GM12878 (cell line): ENCODE measurements at regions not wholly inside any gene's neighbourhood (a gene's known extent, or its start where the extent isn't known, plus 50 kb on each side); places are given as distances from the start of the nearest gene placed in this dataset.

Experiments used
- ATAC-seq: fragments of 200-7000 bp; cut with Tn5 transposase; 3 replicates; pipeline ENCODE4 v1.9.1; 2020; ENCODE audit warnings: mild to moderate bottlenecking, moderate library complexity
- BruUV-seq: library from RNA; stranded (reverse); fragments of 400-500 nt; replicated peaks from 2 replicates; lab custom pipeline; 2021; lab: Mats Ljungman, UMichigan
- CTCF ChIA-PET: fragments of 300-600 bp; sonication (Branson Sonifier 250); formaldehyde crosslinking; extraction: SDS; loops from one replicate; lab custom pipeline; 2021; ENCODE audit warnings: inconsistent platforms; lab: Yijun Ruan, JAX
- POLR2A ChIA-PET: fragments of 350-600 bp; formaldehyde crosslinking; extraction: SDS; loops from one replicate; lab custom pipeline; 2021; ENCODE audit warnings: inconsistent platforms; lab: Charles Lee
- RAD21 ChIA-PET: fragments of 300-600 bp; sonication (Branson Sonifier 250); formaldehyde crosslinking; loops from one replicate; lab custom pipeline; 2023; ENCODE audit warnings: antibody characterized with exemption; ENCODE audit not compliant: unreplicated experiment; lab: Charles Lee
- SMC1A ChIA-PET: fragments of 300-600 bp; sonication (Branson Sonifier 250); formaldehyde crosslinking; loops from one replicate; lab custom pipeline; 2023; ENCODE audit not compliant: unreplicated experiment, uncharacterized antibody; lab: Charles Lee
- DNase-seq: peaks from one replicate; pipeline ENCODE4 v3.0.0-alpha.2; 2011; ENCODE audit warnings: low read depth, low spot score
- FAIRE-seq: peaks from 3 replicates; lab custom pipeline; 2011; peaks lifted over from hg19 to GRCh38; lab: Jason Lieb, UNC
- H2AFZ ChIP-seq: 2 replicates; pipeline ENCODE4 v1.6.0; 2011; ENCODE audit warnings: low read depth, low read length, control low read depth; ENCODE audit not compliant: control insufficient read depth
- H3K27ac ChIP-seq: 2 replicates; pipeline ENCODE4 v1.5.1; 2011; ENCODE audit warnings: control low read depth; ENCODE audit not compliant: control insufficient read depth, insufficient read depth
- H3K27me3 ChIP-seq, 2 experiments: replicated peaks in 1 of 2; 2 replicates each; pipeline versions ENCODE4 v1.6.0 to v1.6.1; 2011; ENCODE audit warnings: low read length in 1 of 2; ENCODE audit not compliant: control insufficient read depth in 2 of 2, insufficient read depth in 2 of 2
- H3K36me3 ChIP-seq, 2 experiments: 2 replicates each; pipeline ENCODE4 v1.5.1; 2011; ENCODE audit warnings: low read length in 1 of 2; ENCODE audit not compliant: control insufficient read depth in 2 of 2, insufficient read depth in 2 of 2
- H3K4me1 ChIP-seq: 2 replicates; pipeline ENCODE4 v1.6.1; 2011; ENCODE audit warnings: mild to moderate bottlenecking, low read length, moderate library complexity, mixed read lengths; ENCODE audit not compliant: control insufficient read depth, insufficient read depth
- H3K4me2 ChIP-seq: 2 replicates; pipeline ENCODE4 v1.6.0; 2011; ENCODE audit warnings: control low read depth; ENCODE audit not compliant: control insufficient read depth, insufficient read depth
- H3K4me3 ChIP-seq: fragments of 200-600 bp; sonication (generic); 2 replicates; pipeline ENCODE4 v1.5.1; 2016
- H3K79me2 ChIP-seq: 2 replicates; pipeline ENCODE4 v1.6.0; 2011; ENCODE audit warnings: low read length; ENCODE audit not compliant: control insufficient read depth, insufficient read depth
- H3K9ac ChIP-seq: 2 replicates; pipeline ENCODE4 v1.8.0; 2011; ENCODE audit warnings: low read length, control low read depth, mixed read lengths; ENCODE audit not compliant: control insufficient read depth, insufficient read depth
- H3K9me3 ChIP-seq: replicated peaks from 3 replicates; pipeline ENCODE4 v1.5.1; 2011; ENCODE audit warnings: mild to moderate bottlenecking, low read length; ENCODE audit not compliant: control insufficient read depth, insufficient read depth
- H4K20me1 ChIP-seq: 2 replicates; pipeline ENCODE4 v1.6.0; 2011; ENCODE audit not compliant: control insufficient read depth, insufficient read depth
- ASH2L ChIP-seq: fragments of 300-600, 200-600 bp; sonication (generic); IDR thresholded peaks from 2 replicates; pipeline ENCODE4 v1.6.1; 2017; ENCODE audit warnings: low read depth, mild to moderate bottlenecking, borderline replicate concordance
- BMI1 ChIP-seq: fragments of 450-650 bp; IDR thresholded peaks from 2 replicates; pipeline ENCODE4 v1.6.1; 2016; ENCODE audit warnings: mild to moderate bottlenecking, moderate library complexity, borderline replicate concordance
- CEBPB ChIP-seq, 2 experiments: fragments of 150-350 bp in 1 of 2; IDR thresholded peaks; 2 replicates each; pipeline ENCODE4 v1.6.1; 2012 to 2014; ENCODE audit warnings: low read depth in 2 of 2, low read length in 2 of 2, borderline replicate concordance in 1 of 2, inconsistent platforms in 1 of 2
- CREM ChIP-seq: IDR thresholded peaks from 2 replicates; pipeline ENCODE4 v1.6.1; 2014; ENCODE audit warnings: antibody characterized with exemption, low read depth
- DPF2 ChIP-seq: fragments of 450-650 bp; IDR thresholded peaks from 2 replicates; pipeline ENCODE4 v1.6.1; 2017; ENCODE audit warnings: mild to moderate bottlenecking
- EP300 ChIP-seq, 2 experiments: fragments of 150-350 bp in 1 of 2; IDR thresholded peaks; 2 replicates each; pipeline ENCODE4 v1.6.1; 2011 to 2012; ENCODE audit warnings: low read depth in 2 of 2, low read length in 2 of 2, borderline replicate concordance in 1 of 2, improper control_type of control experiment in 1 of 2, inconsistent platforms in 1 of 2; ENCODE audit not compliant: control insufficient read depth in 1 of 2
- HCFC1 ChIP-seq: fragments of 150-350 bp; IDR thresholded peaks from 2 replicates; pipeline ENCODE4 v1.6.1; 2014; ENCODE audit warnings: low read length
- HDAC6 ChIP-seq: fragments of 200-600 bp; sonication (generic); IDR thresholded peaks from one replicate; pipeline ENCODE4 v1.8.0; 2017; ENCODE audit warnings: antibody characterized with exemption; ENCODE audit not compliant: unreplicated experiment
- MYC ChIP-seq: IDR thresholded peaks from 2 replicates; pipeline ENCODE4 v1.6.1; 2011; ENCODE audit warnings: mild to moderate bottlenecking, low read length, moderate library complexity, inconsistent platforms; ENCODE audit not compliant: insufficient read depth, insufficient replicate concordance, insufficient read length, severe bottlenecking
- NFYA ChIP-seq: IDR thresholded peaks from 2 replicates; pipeline ENCODE4 v1.6.1; 2011; ENCODE audit warnings: low read depth, mild to moderate bottlenecking, low read length, improper control_type of control experiment, borderline replicate concordance
- PAX5 ChIP-seq: IDR thresholded peaks from 2 replicates; pipeline ENCODE4 v1.6.1; 2011; ENCODE audit warnings: low read depth, low read length, borderline replicate concordance
- PKNOX1 ChIP-seq: fragments of 450-650 bp; IDR thresholded peaks from 2 replicates; pipeline ENCODE4 v1.6.1; 2016; ENCODE audit warnings: mild to moderate bottlenecking
- POU2F2 ChIP-seq: IDR thresholded peaks from 3 replicates; pipeline ENCODE4 v1.6.1; 2011; ENCODE audit warnings: low read depth, mild to moderate bottlenecking, low read length, borderline replicate concordance
- YY1 ChIP-seq: IDR thresholded peaks from 2 replicates; pipeline ENCODE4 v1.6.1; 2011; ENCODE audit warnings: low read depth, mild to moderate bottlenecking, low read length
- ZNF687 ChIP-seq: fragments of 450-650 bp; IDR thresholded peaks from 2 replicates; pipeline ENCODE4 v1.6.1; 2017; ENCODE audit warnings: mild to moderate bottlenecking, moderate library complexity
- in situ Hi-C: fragments of 300-500 bp; cut with MboI; formaldehyde crosslinking; loops from 9 replicates; pipeline ENCODE4 v1.14.3; 2018; ENCODE audit warnings: mixed read lengths
- intact Hi-C: fragments of 100-400 bp; cut with micrococcal nuclease; formaldehyde crosslinking; loops from one replicate; pipeline ENCODE4 v1.14.2; 2022; ENCODE audit not compliant: unreplicated experiment
- TF ChIP-seq, protein P1 (sequence below): IDR thresholded peaks from 2 replicates; pipeline ENCODE4 v1.6.1; 2011; ENCODE audit warnings: borderline replicate concordance, low read depth, mild to moderate bottlenecking, moderate library complexity, low read length; ENCODE audit not compliant: insufficient read depth, poor library complexity, severe bottlenecking

- TF ChIP-seq CEBPB (IDR thresholded peaks at IDR 0.05; ENCODE audit: borderline replicate concordance in 1 of 2, low read depth in 2 of 2, low read length in 2 of 2) = no peak
- TF ChIP-seq, all 136 proteins: peak for 0
Measured at GRCh38 chr4:147076179-147076578, 130.5 kb upstream of the TTC29 start (continued).

DNA sequence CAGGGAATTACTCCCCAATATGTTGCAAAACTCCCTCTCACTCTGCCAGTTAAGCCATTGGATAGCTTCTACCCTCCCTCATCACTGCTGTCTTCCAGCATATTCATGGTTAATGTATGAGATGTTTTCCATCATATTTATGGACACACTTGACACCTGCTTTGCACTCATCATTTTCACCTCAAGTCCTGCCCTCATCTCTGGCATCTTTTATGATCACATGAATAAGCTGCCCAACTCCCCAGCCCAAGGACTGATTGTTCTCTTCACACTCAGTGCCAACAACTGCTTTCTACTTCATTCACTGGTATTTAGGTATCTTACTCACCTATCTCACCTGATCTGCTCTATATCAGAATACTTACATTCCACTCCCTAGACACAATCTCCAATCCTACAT is 131.1 kb upstream of the TTC29 start:
- in situ Hi-C loops = no loop called here
- Histone ChIP-seq H3K9ac (no peak overlapping the region), H3K36me3 (no peaks in the 10 kb centered on the region), H3K4me3 (no peak overlapping the region), H4K20me1 (no peaks in the 10 kb centered on the region), H2AFZ (no peak overlapping the region), H3K27me3 (no peaks in the 10 kb centered on the region; a peak in 1 of 4 replicates), H3K4me1 (no peaks in the 10 kb centered on the region), H3K9me3 (no peaks in the 10 kb centered on the region; the same call in 2 of the 3 replicates), H3K79me2 (no peaks in the 10 kb centered on the region), H3K27ac (no peak overlapping the region), H3K4me2 (no peak overlapping the region)
- CTCF ChIA-PET = no interaction called here
- intact Hi-C loops = no loop called here
- RAD21 ChIA-PET = no interaction called here
- ATAC-seq (no peak), DNase-seq (no peak), FAIRE-seq (no peak)
- POLR2A ChIA-PET = no interaction called here
- SMC1A ChIA-PET = no interaction called here
- no TSS peak for BruUV-seq
- TF ChIP-seq ZNF687 = no peak
- TF ChIP-seq CREM = no peak
- no peak for TF ChIP-seq POU2F2
- no peak for TF ChIP-seq DPF2
- TF ChIP-seq, protein P1, sequence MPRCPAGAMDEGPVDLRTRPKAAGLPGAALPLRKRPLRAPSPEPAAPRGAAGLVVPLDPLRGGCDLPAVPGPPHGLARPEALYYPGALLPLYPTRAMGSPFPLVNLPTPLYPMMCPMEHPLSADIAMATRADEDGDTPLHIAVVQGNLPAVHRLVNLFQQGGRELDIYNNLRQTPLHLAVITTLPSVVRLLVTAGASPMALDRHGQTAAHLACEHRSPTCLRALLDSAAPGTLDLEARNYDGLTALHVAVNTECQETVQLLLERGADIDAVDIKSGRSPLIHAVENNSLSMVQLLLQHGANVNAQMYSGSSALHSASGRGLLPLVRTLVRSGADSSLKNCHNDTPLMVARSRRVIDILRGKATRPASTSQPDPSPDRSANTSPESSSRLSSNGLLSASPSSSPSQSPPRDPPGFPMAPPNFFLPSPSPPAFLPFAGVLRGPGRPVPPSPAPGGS = no peak
- no peak for TF ChIP-seq HDAC6
- TF ChIP-seq BMI1 = no peak
- TF ChIP-seq NFYA = no peak
- no peak for TF ChIP-seq PAX5
- no peak for TF ChIP-seq HCFC1
- TF ChIP-seq MYC = no peak
- no peak for TF ChIP-seq PKNOX1
- TF ChIP-seq YY1 = no peak
- TF ChIP-seq ASH2L = no peak
- no peak for TF ChIP-seq EP300 (IDR thresholded peaks at IDR 0.05; ENCODE audit: borderline replicate concordance in 1 of 2, control insufficient read depth in 1 of 2, low read depth in 2 of 2, low read length in 2 of 2)
